ENCODE measurements at regions not wholly inside any gene's neighbourhood (a gene's known extent, or its start where the extent isn't known, plus 50 kb on each side); places are given as distances from the start of the nearest gene placed in this dataset.

DNA sequence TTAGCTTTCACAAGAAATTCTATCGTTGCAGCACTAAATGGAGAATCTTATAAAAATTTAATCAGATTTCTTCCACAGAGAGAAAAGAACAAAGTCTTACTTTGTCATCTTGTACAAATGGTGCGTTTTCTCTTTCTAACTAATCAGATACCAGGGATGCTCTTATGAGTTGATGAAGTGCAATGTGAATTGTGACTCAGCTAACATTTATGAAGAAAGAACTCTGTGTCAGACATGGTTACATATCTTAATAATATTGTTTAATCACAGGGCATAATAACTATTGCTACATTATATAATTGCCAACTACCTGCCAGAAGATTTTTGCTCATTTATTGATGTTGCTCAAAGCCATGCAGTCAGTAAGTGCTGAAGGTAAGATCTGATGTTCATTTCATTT, 465.0 kb downstream of the CCDC85A start:
- ChIA-PET CTCF (no interaction called here), POLR2A (interaction anchor here (0.6 kb wide), 1 partner anchor 260 kb away, joined by 5 read pairs; no protein-coding TSS in a partner anchor)
- in situ Hi-C loops (cut with HindIII; ENCODE audit: low pct_unique_long_range_greater_than_20kb, low sequenced_read_pairs) (no loop called here), intact Hi-C loops (cut with micrococcal nuclease; ENCODE audit: unreplicated experiment) (no loop called here)
- no peaks in the 10 kb centered on the region for H3K27me3 ChIP-seq (ENCODE audit: control insufficient read depth, insufficient read depth, low read length)
- TF ChIP-seq, protein P1, sequence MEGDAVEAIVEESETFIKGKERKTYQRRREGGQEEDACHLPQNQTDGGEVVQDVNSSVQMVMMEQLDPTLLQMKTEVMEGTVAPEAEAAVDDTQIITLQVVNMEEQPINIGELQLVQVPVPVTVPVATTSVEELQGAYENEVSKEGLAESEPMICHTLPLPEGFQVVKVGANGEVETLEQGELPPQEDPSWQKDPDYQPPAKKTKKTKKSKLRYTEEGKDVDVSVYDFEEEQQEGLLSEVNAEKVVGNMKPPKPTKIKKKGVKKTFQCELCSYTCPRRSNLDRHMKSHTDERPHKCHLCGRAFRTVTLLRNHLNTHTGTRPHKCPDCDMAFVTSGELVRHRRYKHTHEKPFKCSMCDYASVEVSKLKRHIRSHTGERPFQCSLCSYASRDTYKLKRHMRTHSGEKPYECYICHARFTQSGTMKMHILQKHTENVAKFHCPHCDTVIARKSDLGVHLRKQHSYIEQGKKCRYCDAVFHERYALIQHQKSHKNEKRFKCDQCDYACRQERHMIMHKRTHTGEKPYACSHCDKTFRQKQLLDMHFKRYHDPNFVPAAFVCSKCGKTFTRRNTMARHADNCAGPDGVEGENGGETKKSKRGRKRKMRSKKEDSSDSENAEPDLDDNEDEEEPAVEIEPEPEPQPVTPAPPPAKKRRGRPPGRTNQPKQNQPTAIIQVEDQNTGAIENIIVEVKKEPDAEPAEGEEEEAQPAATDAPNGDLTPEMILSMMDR (IDR thresholded peaks at IDR 0.05), result no peak
- TF ChIP-seq POLR2AphosphoS5 (IDR thresholded peaks at IDR 0.05; ENCODE audit: low read depth, low read length) (no peak), SIN3A (IDR thresholded peaks at IDR 0.05; ENCODE audit: borderline replicate concordance, insufficient read depth, low read depth, low read length) (no peak), TCF7L2 (IDR thresholded peaks at IDR 0.05; ENCODE audit: low read depth, low read length) (no peak)
- TF ChIP-seq, protein P2, sequence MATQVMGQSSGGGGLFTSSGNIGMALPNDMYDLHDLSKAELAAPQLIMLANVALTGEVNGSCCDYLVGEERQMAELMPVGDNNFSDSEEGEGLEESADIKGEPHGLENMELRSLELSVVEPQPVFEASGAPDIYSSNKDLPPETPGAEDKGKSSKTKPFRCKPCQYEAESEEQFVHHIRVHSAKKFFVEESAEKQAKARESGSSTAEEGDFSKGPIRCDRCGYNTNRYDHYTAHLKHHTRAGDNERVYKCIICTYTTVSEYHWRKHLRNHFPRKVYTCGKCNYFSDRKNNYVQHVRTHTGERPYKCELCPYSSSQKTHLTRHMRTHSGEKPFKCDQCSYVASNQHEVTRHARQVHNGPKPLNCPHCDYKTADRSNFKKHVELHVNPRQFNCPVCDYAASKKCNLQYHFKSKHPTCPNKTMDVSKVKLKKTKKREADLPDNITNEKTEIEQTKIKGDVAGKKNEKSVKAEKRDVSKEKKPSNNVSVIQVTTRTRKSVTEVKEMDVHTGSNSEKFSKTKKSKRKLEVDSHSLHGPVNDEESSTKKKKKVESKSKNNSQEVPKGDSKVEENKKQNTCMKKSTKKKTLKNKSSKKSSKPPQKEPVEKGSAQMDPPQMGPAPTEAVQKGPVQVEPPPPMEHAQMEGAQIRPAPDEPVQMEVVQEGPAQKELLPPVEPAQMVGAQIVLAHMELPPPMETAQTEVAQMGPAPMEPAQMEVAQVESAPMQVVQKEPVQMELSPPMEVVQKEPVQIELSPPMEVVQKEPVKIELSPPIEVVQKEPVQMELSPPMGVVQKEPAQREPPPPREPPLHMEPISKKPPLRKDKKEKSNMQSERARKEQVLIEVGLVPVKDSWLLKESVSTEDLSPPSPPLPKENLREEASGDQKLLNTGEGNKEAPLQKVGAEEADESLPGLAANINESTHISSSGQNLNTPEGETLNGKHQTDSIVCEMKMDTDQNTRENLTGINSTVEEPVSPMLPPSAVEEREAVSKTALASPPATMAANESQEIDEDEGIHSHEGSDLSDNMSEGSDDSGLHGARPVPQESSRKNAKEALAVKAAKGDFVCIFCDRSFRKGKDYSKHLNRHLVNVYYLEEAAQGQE (IDR thresholded peaks at IDR 0.05; ENCODE audit: insufficient read depth in 1 of 2, low read depth in 2 of 2, low read length in 1 of 2), result no peak
- ATAC-seq (no peak), DNase-seq (ENCODE audit: low read depth, low spot score) (no peak)
- H3K36me3 ChIP-seq (ENCODE audit: control insufficient read depth, insufficient read depth, low read length), result no peaks in the 10 kb centered on the region
- H3K4me1 ChIP-seq (ENCODE audit: control insufficient read depth, insufficient read depth, low read length), result no peaks in the 10 kb centered on the region
- BruUV-seq (replicated peaks), result no TSS peak
- no peak overlapping the region for H3K27ac ChIP-seq (ENCODE audit: low read length)
- no peak overlapping the region for H3K4me3 ChIP-seq (ENCODE audit: low read depth in 2 of 2, low read length in 2 of 2)
- no peaks in the 10 kb centered on the region for H3K9me3 ChIP-seq (ENCODE audit: control insufficient read depth, insufficient read depth, low read depth, low read length)

DNA sequence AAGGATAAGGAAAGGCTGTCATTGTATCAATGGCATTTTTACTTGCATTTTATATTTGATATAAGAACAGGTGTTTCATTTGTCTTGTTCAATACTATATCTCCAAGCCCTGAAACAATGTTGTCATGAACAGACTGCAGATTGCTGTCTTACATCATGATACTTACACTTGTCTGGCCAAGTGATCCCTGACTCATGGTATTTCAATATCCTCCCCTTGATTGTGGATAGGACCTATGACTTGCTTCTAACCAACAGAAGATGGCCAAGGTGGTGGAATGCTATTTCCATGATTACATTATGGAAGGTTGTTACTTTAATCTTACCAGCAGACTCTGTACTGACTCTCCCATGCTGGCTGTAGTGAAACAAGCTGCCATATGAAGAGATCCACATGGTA, 471.1 kb downstream of the CCDC85A start:
- BruUV-seq (replicated peaks), result no TSS peak
- POLR2A ChIA-PET, result no interaction called here
- Histone ChIP-seq H3K36me3 (ENCODE audit: control insufficient read depth, insufficient read depth, low read length) (no peaks in the 10 kb centered on the region), H3K9me3 (ENCODE audit: control insufficient read depth, insufficient read depth, low read depth, low read length) (0 out of 2 replicates have a peak, but pooled peaks cover 3% of the 10 kb centered on the region), H3K4me3 (ENCODE audit: low read depth in 2 of 2, low read length in 2 of 2) (no peak overlapping the region), H3K27me3 (ENCODE audit: control insufficient read depth, insufficient read depth, low read length) (no peaks in the 10 kb centered on the region), H3K27ac (ENCODE audit: low read length) (no peak overlapping the region), H3K4me1 (ENCODE audit: control insufficient read depth, insufficient read depth, low read length) (no peaks in the 10 kb centered on the region)
- in situ Hi-C loops (cut with HindIII; ENCODE audit: low pct_unique_long_range_greater_than_20kb, low sequenced_read_pairs), result no loop called here
- ATAC-seq (no peak), DNase-seq (ENCODE audit: low read depth, low spot score) (no peak)
- TF ChIP-seq POLR2AphosphoS5 (IDR thresholded peaks at IDR 0.05; ENCODE audit: low read depth, low read length), result no peak
- TF ChIP-seq SIN3A (IDR thresholded peaks at IDR 0.05; ENCODE audit: borderline replicate concordance, insufficient read depth, low read depth, low read length), result no peak
- no peak for TF ChIP-seq TCF7L2 (IDR thresholded peaks at IDR 0.05; ENCODE audit: low read depth, low read length)
- TF ChIP-seq, protein P1 (IDR thresholded peaks at IDR 0.05), result no peak
- TF ChIP-seq, protein P2 (IDR thresholded peaks at IDR 0.05; ENCODE audit: insufficient read depth in 1 of 2, low read depth in 2 of 2, low read length in 1 of 2), result no peak
- CTCF ChIA-PET, result no interaction called here
- intact Hi-C loops (cut with micrococcal nuclease; ENCODE audit: unreplicated experiment), result no loop called here

Data from Panc1 (cell line).